Keratinocyte (primary cell): ENCODE measurements at regions not wholly inside any gene's neighbourhood (a gene's known extent, or its start where the extent isn't known, plus 50 kb on each side); places are given as distances from the start of the nearest gene placed in this dataset.

ENCODE experiments used
- DNase-seq: peaks from one replicate; pipeline ENCODE4 v3.0.0-alpha.2; 2011; ENCODE audit warnings: low read depth, missing footprints, low spot score
- FAIRE-seq: peaks from 2 replicates; lab custom pipeline; 2011; peaks lifted over from hg19 to GRCh38; lab: Jason Lieb, UNC
- H2AFZ ChIP-seq: 2 replicates; pipeline ENCODE4 v1.6.0; 2012; ENCODE audit warnings: low read length, control low read depth, inconsistent platforms; ENCODE audit not compliant: control insufficient read depth
- H3K27ac ChIP-seq: 2 replicates; pipeline ENCODE4 v1.5.1; 2011; ENCODE audit warnings: low read length; ENCODE audit not compliant: control insufficient read depth, insufficient read depth
- H3K27me3 ChIP-seq: 3 replicates; pipeline ENCODE4 v1.6.0; 2011; ENCODE audit warnings: low read length; ENCODE audit not compliant: control insufficient read depth, insufficient read depth; ENCODE audit errors: extremely low read depth
- H3K36me3 ChIP-seq, 2 experiments: 2 replicates in 1 of 2; 3 replicates in 1 of 2; pipeline ENCODE4 v1.5.1; 2011; ENCODE audit warnings: low read length in 2 of 2, mild to moderate bottlenecking in 1 of 2; ENCODE audit not compliant: control insufficient read depth in 2 of 2, insufficient read depth in 2 of 2; ENCODE audit errors: extremely low read depth in 1 of 2
- H3K4me1 ChIP-seq: 3 replicates; pipeline ENCODE4 v1.5.1; 2011; ENCODE audit warnings: low read length; ENCODE audit not compliant: control insufficient read depth, insufficient read depth; ENCODE audit errors: extremely low read depth
- H3K4me2 ChIP-seq: 3 replicates; pipeline ENCODE4 v1.6.0; 2011; ENCODE audit warnings: low read depth, low read length; ENCODE audit not compliant: control insufficient read depth, insufficient read depth; ENCODE audit errors: extremely low read depth
- H3K4me3 ChIP-seq, 3 experiments: fragments of 200-600 bp in 1 of 3; sonication (generic) in 1 of 3; 2 replicates in 2 of 3; 3 replicates in 1 of 3; pipeline ENCODE4 v1.5.1; 2011 to 2016; ENCODE audit warnings: low read length in 3 of 3, mild to moderate bottlenecking in 3 of 3, control low read depth in 2 of 3, inconsistent platforms in 1 of 3, low read depth in 1 of 3, mixed read lengths in 1 of 3, mixed run types in 1 of 3, moderate library complexity in 1 of 3; ENCODE audit not compliant: control insufficient read depth in 2 of 3, insufficient read depth in 2 of 3; ENCODE audit errors: extremely low read depth in 1 of 3
- H3K79me2 ChIP-seq: 2 replicates; pipeline ENCODE4 v1.6.0; 2012; ENCODE audit warnings: low read length; ENCODE audit not compliant: control insufficient read depth, insufficient read depth
- H3K9ac ChIP-seq: 3 replicates; pipeline ENCODE4 v1.6.0; 2011; ENCODE audit warnings: low read length; ENCODE audit not compliant: control insufficient read depth, insufficient read depth; ENCODE audit errors: extremely low read depth
- H3K9me1 ChIP-seq: 3 replicates; pipeline ENCODE4 v1.6.0; 2011; ENCODE audit warnings: low read length; ENCODE audit not compliant: control insufficient read depth, insufficient read depth; ENCODE audit errors: extremely low read depth
- H3K9me3 ChIP-seq: 2 replicates; pipeline ENCODE4 v1.5.1; 2012; ENCODE audit warnings: low read depth, low read length; ENCODE audit not compliant: control insufficient read depth
- H4K20me1 ChIP-seq: 3 replicates; pipeline ENCODE4 v1.6.0; 2011; ENCODE audit warnings: low read length; ENCODE audit not compliant: control insufficient read depth, insufficient read depth; ENCODE audit errors: extremely low read depth
- EZH2 ChIP-seq: IDR thresholded peaks from one replicate; pipeline ENCODE4 v1.6.1; 2012; ENCODE audit warnings: inconsistent platforms, mild to moderate bottlenecking, low read length, moderate library complexity
- dilution Hi-C: fragments of 300-500 bp; cut with MboI; formaldehyde crosslinking; loops from one replicate; pipeline ENCODE4 v1.7.0; 2020; ENCODE audit warnings: low sequenced_read_pairs; ENCODE audit not compliant: extremely low pct_ligation_motif_present
- TF ChIP-seq, protein P1 (sequence below), 3 experiments: IDR thresholded peaks in 1 of 3; conservative IDR thresholded peaks in 1 of 3; optimal IDR thresholded peaks in 1 of 3; 2 replicates in 2 of 3; 3 replicates in 1 of 3; pipeline versions ENCODE3 to v1.5.1; 2011; ENCODE audit warnings: low read length in 3 of 3, mild to moderate bottlenecking in 3 of 3, moderate library complexity in 2 of 3, control low read depth in 1 of 3, inconsistent platforms in 1 of 3; ENCODE audit not compliant: insufficient read depth in 2 of 3; ENCODE audit errors: extremely low read depth in 1 of 3

DNA sequence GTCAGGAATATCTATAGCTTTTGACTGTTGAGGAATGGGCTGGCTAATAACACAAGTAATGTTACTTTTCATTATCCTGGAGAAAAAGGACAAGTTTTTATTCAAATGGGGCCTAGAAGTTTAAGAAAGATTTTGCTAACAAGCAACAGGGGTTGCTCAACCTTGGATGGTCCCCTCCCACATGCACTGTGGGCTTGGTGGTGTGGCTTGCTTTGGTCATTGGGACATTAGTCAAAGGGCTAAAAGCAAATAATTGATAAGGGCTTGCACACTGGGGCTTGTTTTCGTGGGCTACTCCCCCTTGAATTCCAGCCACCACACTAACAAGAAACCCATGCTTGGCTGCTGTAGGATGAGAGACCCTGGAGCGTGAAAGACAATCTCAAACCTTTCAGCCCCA, 127.6 kb downstream of the JCAD start:
- peaks cover 1% of the 10 kb centered on the region for H3K4me1 ChIP-seq
- no peak overlapping the region for H3K4me2 ChIP-seq
- FAIRE-seq (no peak), DNase-seq (no peak)
- H3K36me3 ChIP-seq: no peaks in the 10 kb centered on the region
- H3K9me3 ChIP-seq: no peaks in the 10 kb centered on the region
- no peak overlapping the region for H2AFZ ChIP-seq
- no peak overlapping the region for H3K27ac ChIP-seq
- TF ChIP-seq, protein P1, sequence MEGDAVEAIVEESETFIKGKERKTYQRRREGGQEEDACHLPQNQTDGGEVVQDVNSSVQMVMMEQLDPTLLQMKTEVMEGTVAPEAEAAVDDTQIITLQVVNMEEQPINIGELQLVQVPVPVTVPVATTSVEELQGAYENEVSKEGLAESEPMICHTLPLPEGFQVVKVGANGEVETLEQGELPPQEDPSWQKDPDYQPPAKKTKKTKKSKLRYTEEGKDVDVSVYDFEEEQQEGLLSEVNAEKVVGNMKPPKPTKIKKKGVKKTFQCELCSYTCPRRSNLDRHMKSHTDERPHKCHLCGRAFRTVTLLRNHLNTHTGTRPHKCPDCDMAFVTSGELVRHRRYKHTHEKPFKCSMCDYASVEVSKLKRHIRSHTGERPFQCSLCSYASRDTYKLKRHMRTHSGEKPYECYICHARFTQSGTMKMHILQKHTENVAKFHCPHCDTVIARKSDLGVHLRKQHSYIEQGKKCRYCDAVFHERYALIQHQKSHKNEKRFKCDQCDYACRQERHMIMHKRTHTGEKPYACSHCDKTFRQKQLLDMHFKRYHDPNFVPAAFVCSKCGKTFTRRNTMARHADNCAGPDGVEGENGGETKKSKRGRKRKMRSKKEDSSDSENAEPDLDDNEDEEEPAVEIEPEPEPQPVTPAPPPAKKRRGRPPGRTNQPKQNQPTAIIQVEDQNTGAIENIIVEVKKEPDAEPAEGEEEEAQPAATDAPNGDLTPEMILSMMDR (optimal IDR thresholded peaks at IDR 0.05 in 1 of 3, IDR thresholded peaks at IDR 0.05 in 1 of 3, conservative IDR thresholded peaks at IDR 0.05 in 1 of 3; ENCODE audit: extremely low read depth in 1 of 3, insufficient read depth in 2 of 3, low read length in 3 of 3): no peak
- no peak for TF ChIP-seq EZH2
- H3K79me2 ChIP-seq: no peaks in the 10 kb centered on the region
- dilution Hi-C loops: no loop called here
- H3K27me3 ChIP-seq: no peaks in the 10 kb centered on the region
- no peak overlapping the region for H3K9ac ChIP-seq
- no peaks in the 10 kb centered on the region for H3K9me1 ChIP-seq
- H4K20me1 ChIP-seq: no peaks in the 10 kb centered on the region
- no peak overlapping the region for H3K4me3 ChIP-seq

DNA sequence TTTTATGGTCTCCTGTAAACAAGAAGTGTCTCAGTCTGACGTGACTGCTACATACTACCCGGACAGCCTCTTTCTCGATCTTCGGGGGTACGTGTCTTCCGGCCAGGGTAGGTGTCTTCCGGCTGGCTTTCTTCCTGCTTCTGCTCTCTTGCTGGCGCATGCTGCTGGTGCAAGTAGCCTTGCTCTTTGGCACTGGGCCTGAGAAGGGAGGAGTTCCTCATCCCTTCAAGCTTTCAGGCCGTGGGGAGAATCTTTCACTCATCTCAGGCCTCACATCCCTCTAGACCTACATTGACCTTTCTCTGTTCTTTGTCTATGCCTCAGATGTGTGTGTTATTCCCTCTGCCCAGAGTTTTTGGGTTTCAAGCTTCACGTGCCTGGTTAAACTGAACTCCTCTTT, 130.4 kb downstream of the JCAD start:
- TF ChIP-seq EZH2: no peak
- TF ChIP-seq, protein P1 (optimal IDR thresholded peaks at IDR 0.05 in 1 of 3, IDR thresholded peaks at IDR 0.05 in 1 of 3, conservative IDR thresholded peaks at IDR 0.05 in 1 of 3; ENCODE audit: extremely low read depth in 1 of 3, insufficient read depth in 2 of 3, low read length in 3 of 3): no peak
- no peaks in the 10 kb centered on the region for H3K27me3 ChIP-seq
- no peak overlapping the region for H3K9ac ChIP-seq
- H3K4me3 ChIP-seq: no peak overlapping the region
- no peaks in the 10 kb centered on the region for H3K9me1 ChIP-seq
- H3K27ac ChIP-seq: no peak overlapping the region
- H3K9me3 ChIP-seq: no peaks in the 10 kb centered on the region
- DNase-seq (no peak), FAIRE-seq (no peak)
- no peaks in the 10 kb centered on the region for H4K20me1 ChIP-seq
- H3K36me3 ChIP-seq: no peaks in the 10 kb centered on the region
- H3K4me2 ChIP-seq: no peak overlapping the region
- H2AFZ ChIP-seq: no peak overlapping the region
- dilution Hi-C loops: no loop called here
- H3K4me1 ChIP-seq: peaks cover 11% of the 10 kb centered on the region
- H3K79me2 ChIP-seq: no peaks in the 10 kb centered on the region
